HG02885 (cell line): ENCODE measurements at regions not wholly inside any gene's neighbourhood (a gene's known extent, or its start where the extent isn't known, plus 50 kb on each side); places are given as distances from the start of the nearest gene placed in this dataset.
"Not testable (repeated sequence)": the region's sequence is repeated elsewhere in the genome, so short reads cannot be mapped to it uniquely, and the experiment has no call there.

Experiments
- ATAC-seq: cut with Tn5 transposase; IDR thresholded peaks from one replicate; pipeline ENCODE4 v1.9.1; 2021; ENCODE audit warnings: mild to moderate bottlenecking; ENCODE audit not compliant: unreplicated experiment, poor library complexity

DNA sequence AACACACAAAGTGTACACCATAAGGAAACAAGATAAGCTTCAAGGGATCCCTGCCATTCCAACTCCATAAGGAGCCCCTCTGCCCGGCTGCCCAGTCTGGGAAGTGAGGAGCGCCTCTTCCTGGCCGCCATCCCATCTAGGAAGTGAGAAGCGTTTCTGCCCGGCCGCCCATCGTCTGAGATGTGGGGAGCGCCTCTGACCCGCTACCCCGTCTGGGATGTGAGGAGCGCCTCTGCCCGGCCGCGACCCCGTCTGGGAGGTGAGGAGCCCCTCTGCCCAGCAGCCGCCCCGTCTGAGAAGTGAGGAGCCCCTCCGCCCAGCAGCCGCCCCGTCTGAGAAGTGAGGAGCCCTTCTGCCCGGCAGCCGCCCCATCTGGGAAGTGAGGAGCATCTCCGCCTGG, 51.8 kb upstream of the KLHL4 start:
- ATAC-seq: not testable (repeated sequence)
